Activated CD8-positive, alpha-beta memory T cell treated with anti-CD3 and anti-CD28 coated beads for 4 hours (primary cell): ENCODE measurements at regions not wholly inside any gene's neighbourhood (a gene's known extent, or its start where the extent isn't known, plus 50 kb on each side); places are given as distances from the start of the nearest gene placed in this dataset.

Source experiments
- DNase-seq, 2 donors: peaks; one replicate each; pipeline ENCODE4 v3.0.0-alpha.2; 2020; ENCODE audit warnings: low read depth in 2 of 2

DNA sequence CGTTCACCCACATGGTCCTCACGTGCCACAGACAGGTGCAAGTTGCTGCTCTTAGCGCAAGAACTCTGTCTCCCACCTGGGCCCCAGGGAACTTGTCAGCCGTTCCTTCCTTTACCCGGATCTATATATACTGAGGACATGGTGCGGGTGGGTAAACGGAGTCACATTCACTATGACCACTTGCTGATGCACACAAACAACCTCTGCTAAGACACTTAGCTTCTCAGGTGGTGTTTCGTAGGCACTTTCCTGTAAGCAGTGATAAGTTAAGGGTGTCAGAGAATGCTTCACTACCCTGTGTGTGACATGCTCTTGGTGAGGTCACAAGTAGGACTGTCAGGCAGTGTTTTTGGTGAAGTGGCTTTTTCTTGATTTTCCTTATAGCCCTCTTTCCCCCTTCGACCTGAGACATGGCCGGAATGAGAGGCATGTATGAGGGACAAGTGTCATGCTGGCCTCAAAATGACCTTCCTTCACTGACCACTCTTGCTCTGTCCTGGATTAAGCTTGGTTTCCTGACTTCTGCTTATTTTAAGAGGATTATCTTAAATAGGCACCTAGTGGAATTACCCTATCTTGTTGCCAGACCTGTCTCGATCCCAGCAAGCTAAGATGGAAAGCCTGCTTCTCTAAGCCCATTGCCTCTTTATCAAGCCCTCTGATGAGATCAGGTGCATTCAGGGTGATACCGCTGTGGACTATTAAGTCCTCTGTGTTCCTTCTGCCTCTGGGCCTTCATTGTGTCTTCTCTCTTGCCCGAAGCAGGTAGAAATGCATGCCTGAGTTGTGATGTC lies 97.1 kb upstream of the CELF4 start:
- DNase-seq: no peak

DNA sequence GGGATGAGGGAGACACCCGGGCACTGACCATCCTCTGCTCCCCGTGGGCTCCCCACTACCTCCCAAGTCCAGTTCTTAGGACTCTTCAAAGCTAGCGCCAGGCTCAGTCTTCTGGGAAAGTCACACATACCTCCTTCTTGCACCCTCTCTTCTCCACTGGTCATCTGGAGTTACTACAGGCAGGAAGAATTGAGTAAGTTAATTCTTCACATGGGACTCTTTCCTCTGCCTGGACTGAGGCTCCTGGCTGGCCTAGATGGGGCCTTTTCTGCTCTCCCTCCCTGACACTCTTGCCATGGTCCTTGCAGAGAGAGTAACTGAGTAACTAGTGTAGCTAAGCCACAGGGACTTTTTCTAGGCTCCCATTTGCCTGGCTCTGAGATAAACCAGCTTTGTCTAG lies 96.5 kb upstream of the CELF4 start:
- no peak for DNase-seq

DNA sequence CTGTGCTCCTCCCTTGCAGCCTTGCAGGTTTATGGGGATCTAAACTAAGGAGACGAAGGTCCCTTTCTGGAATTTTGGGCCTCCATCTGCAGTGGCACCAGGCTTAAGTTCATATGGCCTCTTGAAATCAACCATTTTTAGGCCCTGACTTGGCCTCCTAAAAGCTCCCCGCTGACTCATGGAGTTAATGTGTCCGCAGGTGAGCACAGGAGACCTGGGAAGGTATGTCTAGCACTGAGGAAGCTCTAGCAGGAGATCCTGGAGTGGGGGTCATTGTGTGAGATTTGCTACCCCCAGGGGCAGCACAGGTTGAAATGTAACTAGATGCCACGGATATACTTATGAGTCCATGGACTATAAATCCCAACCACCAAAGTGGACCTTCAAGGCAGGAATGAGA lies 95.9 kb upstream of the CELF4 start:
- no peak for DNase-seq

DNA sequence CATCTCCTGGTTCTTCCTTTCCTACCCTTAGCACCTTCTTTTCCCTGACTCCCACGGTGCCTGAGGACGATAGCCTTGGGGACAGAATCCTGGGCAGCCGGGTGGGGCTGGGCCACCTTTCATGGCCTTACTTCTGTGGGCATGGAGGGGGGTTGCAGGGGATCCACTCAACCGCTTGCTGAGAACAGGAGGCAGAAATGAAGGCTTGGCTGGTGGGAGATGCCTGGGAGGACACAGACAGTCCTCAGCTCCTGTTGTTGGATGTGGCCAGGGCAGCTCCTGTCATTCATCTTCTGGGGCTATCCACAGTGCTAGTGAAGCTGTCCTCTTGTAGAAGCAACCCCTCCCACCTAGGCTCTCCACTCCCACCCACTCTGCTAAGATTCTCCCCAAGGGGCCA lies 95.5 kb upstream of the CELF4 start:
- no peak for DNase-seq

DNA sequence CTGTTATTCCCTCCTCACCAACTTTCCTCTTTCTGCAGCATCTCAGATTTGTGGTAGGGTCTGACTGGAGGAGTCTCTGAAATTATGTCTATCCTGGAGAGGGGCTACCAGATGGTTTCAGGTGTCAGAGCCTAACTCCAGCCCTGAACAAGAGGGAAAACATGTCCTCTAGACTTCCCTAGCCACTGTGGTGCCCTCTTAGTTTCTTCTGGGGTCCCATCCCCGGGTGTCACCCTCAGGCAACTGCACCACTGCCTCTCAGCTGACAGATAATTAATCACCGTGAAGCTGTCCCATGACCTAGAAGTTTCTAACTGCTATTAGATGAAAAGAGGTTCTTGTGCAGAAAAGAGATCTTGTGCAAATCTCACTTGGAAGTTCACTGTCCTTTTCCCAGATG lies 95.1 kb upstream of the CELF4 start:
- no peak for DNase-seq

DNA sequence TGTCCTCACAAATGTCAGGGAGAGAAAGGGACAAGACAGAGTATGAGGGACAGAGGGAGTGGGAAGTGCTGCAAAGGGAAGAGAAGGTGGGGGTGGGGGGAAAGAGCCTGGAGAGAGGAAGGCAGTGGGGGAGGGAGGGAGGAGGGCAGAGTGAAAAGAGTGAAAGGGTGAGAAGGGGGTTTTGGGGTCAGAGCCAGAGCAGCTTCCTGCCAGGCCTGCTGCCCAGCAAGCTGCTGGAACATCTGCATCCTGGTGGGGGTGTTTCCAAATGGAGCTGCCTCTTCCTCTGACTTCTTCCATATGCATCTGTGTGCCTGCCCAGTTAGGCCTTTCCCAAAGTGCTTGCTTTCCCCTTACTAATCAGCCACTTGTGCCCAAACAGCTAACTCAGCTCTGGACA lies 94.3 kb upstream of the CELF4 start:
- DNase-seq: no peak

DNA sequence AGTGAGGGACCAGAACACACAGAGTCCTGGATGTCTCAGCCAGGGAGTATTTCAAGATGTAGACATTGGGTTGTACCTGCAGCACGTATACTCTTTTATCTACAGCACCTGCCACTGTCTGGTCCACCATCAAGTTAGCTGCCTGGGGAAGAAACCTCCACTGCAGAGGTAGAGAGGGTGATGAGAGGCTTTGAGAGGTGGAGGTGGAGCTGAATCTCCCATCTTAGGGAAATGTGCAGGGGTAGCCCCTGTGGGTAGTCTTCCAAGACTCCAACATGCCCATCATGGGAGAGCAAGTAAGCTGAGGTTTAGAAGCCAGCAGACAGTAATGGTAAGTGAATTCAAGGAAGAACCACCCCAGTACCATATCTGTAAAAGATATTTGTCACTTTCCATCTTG lies 93.3 kb upstream of the CELF4 start:
- DNase-seq: no peak

DNA sequence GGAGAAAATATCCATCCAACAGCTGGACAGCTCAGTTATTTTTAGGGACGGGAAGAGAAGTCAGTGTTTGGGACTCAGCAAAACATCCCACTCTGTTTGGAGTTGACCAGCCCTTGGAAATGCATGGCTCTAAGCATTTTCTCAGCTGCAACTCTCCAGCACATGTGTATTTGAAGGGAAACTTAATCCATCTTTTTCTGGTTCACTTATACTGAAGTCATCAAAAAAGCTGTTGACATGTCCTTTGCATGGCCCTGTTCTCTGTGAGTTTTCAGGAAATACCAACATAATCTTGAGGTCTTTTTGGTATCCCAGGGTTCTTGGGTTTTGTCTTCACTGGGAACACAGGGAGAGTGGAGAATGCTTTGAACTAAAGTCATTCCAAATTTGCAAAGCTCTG lies 91.9 kb upstream of the CELF4 start:
- no peak for DNase-seq

DNA sequence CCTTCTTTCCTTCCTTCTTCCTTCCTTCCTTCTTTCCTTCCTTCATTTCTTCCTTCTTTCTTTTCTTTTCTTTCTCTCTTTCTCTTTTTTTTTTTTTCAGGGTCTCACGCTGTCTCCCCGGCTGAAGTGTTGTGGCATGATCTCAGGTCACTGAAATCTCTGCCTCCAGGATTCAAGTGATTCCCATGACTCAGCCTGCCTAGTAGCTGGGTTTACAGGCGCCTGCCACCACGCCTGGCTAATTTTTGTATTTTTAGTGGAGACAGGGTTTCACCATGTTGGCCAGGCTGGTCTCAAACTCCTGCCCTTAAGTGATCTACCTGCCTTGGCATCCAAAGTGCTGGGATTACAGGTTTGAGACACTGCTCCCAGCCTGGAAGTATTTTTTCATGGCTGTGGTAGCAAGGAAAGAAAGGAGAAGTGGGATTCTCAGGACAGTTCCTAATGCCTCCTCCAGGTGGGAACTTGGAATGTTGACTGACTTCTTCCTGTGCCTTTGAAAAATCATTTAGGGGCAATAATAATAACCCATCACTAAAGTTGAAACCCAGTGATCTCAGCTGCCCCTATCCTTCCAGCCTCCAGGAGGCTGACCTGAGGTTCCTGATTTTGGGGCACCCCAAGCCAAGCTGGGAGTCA lies 89.3 kb upstream of the CELF4 start:
- no peak for DNase-seq

DNA sequence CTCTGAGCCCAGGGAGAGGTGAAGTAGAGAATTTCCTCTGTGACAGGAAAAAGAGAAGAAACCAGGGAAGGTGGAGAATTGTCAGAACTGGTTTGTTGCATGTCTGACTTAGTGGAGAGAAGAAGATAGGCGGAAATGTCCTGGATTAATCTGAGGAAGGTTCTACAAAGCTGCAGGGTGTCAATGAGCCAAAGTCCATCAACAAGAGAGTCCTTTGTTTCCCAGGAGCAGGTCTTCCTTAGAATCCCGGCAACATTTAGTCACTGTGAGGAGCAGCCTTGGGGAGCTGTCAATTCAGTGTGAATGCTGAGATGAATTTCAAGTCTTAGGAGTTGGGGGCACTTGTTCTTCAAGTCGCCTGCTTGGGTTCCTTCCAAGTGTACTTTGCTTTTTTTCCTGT lies 88.4 kb upstream of the CELF4 start:
- no peak for DNase-seq

DNA sequence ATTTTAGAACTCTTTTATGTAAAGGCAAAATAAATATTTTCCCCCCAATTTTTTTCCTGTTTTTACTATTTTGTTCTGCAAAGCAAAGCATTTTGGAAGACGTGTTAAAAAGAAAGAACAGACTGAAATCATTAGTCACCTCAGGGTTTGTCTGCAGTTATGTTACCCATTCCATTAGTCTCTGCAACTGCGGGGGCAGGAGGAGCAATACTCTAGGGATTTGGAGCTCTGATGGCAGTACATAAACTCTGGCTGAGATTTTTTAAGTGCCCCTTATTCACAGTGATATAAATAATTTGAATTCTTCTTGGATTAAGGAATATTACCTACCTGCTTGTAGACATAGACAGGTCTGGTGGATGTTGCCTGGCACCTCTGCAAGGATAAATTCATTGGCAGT lies 88.0 kb upstream of the CELF4 start:
- no peak for DNase-seq

DNA sequence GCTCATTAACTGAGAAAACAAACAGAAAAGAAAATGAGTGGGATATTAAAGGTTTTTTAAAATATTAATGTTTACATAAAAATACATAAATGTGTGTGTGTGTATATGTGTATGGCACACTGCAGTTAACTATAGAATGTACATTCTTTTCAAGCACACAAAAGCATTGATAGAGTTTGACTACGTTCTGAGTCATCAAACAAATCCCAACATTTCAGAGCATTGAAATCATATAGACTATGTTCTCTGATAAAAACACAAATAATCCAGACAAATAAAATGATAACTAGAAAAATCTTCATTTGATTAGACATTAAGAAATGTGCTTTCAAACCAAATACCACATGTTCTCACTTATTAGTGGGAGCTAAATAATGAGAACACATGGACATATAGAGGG lies 84.3 kb upstream of the CELF4 start:
- DNase-seq: no peak

DNA sequence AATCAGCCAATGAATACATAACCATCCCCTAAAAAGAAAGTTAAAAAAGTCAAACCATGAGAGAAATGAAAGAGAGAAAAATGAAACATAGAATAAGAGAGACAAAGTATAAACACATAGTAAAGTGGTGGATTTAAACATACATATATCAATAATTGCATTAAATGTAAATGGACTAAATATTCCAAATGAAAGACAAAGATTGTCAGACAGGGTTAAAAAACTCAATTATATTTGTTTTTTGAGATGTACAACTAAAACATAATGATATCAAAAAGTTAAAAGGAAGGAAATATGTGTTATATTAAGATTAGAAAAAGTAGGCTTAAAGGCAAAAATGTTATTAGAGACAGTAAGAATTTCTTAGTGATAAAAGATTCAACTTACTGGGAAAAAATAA lies 83.8 kb upstream of the CELF4 start:
- DNase-seq: no peak

DNA sequence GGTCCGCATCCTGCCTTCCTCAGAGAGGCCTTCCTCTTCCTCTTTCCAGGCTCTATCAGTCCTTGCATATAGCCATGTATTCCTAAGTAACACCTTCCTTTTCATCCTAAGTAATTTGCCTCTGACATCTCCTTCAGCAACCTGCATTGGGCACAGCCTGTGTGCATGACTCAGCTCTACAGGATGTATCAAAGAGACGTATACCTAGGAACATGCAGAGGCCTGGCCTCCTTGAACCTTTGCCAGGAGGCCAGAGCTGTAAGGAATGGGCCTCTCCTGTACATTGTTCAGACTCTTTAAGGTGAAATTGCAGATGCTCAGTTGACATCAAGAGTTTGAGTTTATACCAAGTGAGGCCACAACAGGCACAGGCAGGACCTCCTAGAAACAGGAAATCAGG lies 76.0 kb upstream of the CELF4 start:
- no peak for DNase-seq

DNA sequence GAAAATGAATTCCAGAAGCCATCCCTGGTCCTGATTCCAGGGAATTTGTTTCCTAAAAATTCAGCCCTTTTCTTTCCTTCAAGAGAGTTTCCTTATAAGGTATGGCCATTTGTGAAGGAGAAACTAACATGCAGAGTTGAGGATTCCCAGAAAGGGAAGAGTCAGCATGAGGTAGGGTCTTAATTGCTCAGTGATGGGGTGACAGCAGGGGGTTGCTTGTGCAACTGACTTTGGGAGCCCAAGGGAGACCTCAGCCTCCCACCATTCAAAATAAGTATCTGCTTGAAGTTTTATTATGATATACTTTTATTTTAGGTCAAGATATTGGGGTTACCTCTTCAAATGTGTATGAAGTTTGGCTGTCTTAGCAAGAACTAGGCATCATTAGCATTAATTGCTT lies 74.9 kb upstream of the CELF4 start:
- DNase-seq: no peak

DNA sequence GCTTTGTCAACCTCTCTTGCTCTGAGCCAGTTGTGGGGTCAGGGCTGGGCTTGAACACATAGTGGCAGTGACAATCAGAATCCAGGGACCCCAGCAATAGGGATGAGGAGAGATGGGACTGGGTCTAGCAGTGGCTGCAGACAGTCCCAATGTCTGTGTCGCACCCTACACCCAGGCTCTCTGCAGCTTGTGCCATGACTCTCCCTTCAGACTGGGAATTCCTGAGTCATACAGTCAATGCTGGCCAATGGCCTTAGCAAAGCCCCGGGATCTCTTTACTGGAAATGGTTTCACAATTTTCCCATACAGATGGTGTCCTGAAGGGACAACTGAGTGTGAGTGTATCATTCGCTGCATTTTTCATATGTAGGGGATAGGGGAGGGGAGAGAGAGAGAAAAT lies 74.2 kb upstream of the CELF4 start:
- no peak for DNase-seq

DNA sequence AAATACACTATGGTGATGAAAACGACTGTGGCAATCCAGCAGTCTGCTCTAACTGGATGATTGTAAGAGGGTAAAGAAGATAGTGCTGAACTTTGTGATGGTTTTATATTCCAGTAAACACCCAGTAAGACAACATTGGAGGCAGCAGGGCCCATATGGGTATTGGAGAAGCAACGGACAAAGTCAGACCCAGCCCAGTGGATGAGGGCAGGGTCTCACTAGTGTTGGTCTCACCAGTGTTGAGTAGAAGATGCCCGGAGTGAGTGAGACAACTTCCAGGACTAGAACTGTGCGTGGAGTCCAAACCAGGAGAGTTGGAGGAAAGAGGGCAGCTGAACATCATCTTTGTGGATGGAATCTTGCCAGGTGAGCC lies 71.9 kb upstream of the CELF4 start:
- no peak for DNase-seq

DNA sequence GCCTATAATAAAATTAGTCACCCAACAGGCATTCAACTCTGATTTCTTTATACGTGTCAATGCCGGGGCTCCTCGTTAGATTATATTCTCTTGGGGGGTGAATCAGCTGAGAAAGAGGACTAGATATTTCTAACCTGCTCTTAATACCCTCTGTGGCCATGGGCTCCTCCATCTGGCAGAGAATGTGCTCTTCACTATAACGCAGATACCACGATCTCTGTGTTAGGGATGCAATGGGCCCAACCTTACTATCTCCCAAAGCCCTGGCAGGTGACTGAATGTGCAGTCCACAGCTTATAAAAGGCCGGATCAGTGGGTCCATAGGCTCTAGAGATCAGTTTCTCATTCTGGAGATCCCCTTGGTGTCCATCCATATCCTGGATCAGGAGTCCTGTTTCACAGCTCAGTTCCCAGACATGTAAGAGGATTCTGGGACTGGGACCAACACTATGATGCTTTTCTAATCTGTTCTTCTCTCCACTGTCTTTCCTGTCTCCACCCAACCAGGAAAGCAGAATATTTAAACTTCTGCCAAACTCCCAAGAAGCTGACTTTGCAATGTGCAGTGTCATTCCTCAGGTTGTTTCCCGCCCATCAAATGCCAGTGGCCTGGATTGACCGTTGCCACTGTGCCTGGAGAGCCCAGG lies 71.4 kb upstream of the CELF4 start:
- DNase-seq: no peak

DNA sequence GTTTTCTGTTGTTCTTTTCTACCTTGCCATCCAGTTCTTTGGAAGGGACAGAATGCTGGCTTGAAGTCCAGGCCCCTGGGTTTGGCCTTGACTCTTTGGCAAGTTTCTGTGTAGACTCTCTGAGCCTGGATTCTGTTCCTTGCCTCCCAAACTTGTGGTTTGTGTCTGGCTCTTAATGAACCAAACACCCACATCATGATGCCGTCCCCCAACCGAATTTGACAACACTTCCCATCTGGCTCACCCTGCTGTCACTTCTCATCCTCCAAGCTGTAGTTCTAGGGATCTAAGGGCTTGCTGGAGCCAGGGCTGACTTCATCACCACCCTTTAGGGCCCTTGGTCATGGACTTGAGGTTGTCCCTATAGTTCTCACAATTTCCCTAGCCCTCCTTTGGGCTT lies 68.9 kb upstream of the CELF4 start:
- no peak for DNase-seq

DNA sequence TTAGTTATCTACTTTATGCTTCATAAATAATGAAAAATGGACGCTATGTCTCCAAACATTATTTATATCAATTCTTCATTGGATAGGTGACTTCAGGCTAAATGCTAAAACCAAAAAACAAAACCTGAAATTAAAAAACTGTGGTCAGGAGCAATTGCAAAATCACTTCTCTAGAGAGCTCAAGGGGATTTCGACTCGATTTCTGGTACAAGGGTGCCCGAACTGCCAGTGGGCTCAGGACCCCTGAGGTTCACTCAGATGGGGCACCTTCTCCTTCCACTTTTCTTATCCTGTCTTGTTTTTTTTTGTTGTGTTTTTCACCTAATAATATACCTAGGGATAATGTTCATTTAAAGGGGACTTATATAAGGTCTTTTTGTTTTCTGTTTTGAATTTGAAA lies 65.8 kb upstream of the CELF4 start:
- no peak for DNase-seq

DNA sequence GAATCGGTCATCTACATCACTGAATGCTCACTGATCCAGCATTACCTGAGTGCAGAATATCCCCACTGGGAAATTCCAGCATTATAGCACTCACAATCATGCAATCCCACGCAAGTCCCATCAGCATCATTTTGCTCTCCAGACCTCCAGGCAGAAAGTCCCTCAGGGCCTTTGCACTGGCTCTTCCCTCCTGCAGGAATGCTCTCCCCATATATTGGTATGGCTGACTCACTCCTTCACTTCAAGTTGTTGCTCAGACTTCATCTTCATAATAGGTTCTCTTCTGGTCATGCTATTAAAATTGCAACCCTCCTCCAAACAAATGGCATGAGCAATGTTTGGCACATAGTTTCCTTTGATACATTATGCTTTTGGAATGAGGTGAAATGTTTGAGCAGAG lies 64.7 kb upstream of the CELF4 start:
- no peak for DNase-seq

DNA sequence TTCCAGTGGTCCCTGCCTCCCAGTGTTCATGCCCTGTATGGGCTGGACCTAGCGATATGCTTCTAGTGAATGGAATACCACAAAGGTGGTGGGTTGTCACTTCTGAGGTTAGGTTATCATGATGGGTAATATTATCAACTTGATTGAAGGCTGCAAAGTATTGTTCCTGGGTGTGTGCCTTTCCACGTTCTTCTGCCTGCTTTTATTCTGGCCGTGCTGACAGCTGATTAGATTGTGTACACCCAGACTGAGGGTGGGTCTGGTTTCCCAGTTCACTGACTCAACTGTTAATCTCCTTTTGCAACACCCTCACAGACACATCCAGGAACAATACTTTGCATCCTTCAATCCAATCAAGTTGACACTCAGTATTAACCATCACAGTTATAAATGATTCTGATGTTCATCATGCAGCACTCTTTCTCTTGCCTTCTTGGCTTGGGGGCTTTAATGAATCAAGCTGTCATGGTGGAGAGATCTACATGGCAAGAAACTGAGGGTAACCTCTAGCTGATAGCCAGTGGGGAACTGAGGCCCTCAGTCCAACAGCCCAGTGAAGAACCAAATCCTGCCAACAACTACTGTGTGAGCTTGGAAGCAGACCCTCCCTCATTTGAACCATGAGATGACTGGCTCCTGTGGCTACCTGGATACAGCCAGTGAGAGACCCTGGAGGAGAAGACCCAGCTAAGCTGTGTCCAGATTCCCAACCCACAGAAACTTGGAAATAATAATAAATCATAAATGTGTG lies 63.0 kb upstream of the CELF4 start:
- no peak for DNase-seq

DNA sequence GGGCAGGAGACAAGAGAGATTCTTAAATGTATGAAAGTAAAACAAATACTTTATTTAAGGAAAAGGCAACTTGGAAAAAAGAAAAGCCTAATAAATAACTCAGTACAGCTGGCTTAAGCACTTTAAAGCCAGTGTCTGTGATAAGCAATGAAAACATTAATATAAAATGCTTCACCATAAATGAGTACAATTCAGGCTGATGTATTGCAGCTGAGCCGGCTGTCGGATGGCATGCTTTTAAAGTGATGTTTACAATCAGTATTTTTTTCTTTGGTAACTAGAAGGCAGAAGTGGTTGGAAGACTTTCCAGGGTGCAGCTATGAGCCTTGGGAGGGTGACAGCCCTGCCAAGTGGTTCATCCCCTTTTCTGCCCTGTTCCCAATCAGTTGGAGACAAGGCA lies 58.7 kb upstream of the CELF4 start:
- DNase-seq: no peak
